ENCODE measurements at regions not wholly inside any gene's neighbourhood (a gene's known extent, or its start where the extent isn't known, plus 50 kb on each side); places are given as distances from the start of the nearest gene placed in this dataset.

GRCh38 chr2:21763501-21763900, 639.7 kb downstream of the TDRD15 start:
- H3K36me3 ChIP-seq (ENCODE audit: control insufficient read depth, insufficient read depth, low read length): no peaks in the 10 kb centered on the region
- H3K4me3 Mint-ChIP-seq (ENCODE audit: unreplicated experiment): no peak overlapping the region
- H3K9me3 ChIP-seq: no peaks in the 10 kb centered on the region
- BruUV-seq (replicated peaks): no TSS peak
- CTCF ChIA-PET: no interaction called here
- TF ChIP-seq, protein P1, sequence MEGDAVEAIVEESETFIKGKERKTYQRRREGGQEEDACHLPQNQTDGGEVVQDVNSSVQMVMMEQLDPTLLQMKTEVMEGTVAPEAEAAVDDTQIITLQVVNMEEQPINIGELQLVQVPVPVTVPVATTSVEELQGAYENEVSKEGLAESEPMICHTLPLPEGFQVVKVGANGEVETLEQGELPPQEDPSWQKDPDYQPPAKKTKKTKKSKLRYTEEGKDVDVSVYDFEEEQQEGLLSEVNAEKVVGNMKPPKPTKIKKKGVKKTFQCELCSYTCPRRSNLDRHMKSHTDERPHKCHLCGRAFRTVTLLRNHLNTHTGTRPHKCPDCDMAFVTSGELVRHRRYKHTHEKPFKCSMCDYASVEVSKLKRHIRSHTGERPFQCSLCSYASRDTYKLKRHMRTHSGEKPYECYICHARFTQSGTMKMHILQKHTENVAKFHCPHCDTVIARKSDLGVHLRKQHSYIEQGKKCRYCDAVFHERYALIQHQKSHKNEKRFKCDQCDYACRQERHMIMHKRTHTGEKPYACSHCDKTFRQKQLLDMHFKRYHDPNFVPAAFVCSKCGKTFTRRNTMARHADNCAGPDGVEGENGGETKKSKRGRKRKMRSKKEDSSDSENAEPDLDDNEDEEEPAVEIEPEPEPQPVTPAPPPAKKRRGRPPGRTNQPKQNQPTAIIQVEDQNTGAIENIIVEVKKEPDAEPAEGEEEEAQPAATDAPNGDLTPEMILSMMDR (IDR thresholded peaks at IDR 0.05; ENCODE audit: insufficient read depth in 1 of 2, low read depth in 1 of 2, low read length in 1 of 2, severe bottlenecking in 1 of 2, unreplicated experiment in 1 of 2): no peak
- POLR2A ChIA-PET: no interaction called here
- no peak overlapping the region for H3K27ac Mint-ChIP-seq (ENCODE audit: unreplicated experiment)
- no peaks in the 10 kb centered on the region for H3K36me3 Mint-ChIP-seq (ENCODE audit: insufficient read depth, unreplicated experiment)
- H3K27me3 ChIP-seq (replicated peaks; ENCODE audit: control insufficient read depth, insufficient read depth, low read length): no peaks in the 10 kb centered on the region
- intact Hi-C loops (cut with micrococcal nuclease; ENCODE audit: unreplicated experiment): no loop called here
- DNase-seq: no peak
- peaks cover 6% of the 10 kb centered on the region for H3K27me3 Mint-ChIP-seq (ENCODE audit: insufficient read depth, unreplicated experiment)
- H3K4me1 Mint-ChIP-seq (ENCODE audit: low read depth, unreplicated experiment): no peaks in the 10 kb centered on the region
- no peak overlapping the region for H3K4me3 ChIP-seq (ENCODE audit: low read depth, low read length)
- no peaks in the 10 kb centered on the region; the same call in 1 of the 2 replicates for H3K4me1 ChIP-seq
- peaks cover 18% of the 10 kb centered on the region for H3K9me3 Mint-ChIP-seq (ENCODE audit: unreplicated experiment)

DNA sequence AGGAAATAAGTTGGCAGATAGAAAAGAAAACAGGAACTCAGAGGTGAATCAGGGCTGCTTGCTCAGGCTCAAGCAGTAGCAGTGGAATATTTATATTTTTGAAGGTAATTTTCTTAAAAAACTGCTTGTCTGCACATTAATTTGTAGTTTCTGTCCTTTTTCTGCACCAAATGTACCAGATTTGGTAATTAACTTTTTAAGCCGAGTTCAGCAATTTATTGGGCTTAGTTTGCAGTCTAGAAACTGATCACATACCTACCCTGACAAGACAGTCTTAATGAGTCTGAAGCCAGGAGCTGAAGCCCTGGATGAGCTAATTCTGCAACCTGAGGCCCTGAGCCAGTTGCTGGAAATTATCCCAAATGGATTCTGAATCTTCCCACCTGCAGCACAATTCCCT, 647.0 kb downstream of the TDRD15 start:
- Mint-ChIP-seq H3K9me3 (ENCODE audit: unreplicated experiment) (no peaks in the 10 kb centered on the region), H3K36me3 (ENCODE audit: insufficient read depth, unreplicated experiment) (no peaks in the 10 kb centered on the region), H3K4me1 (ENCODE audit: low read depth, unreplicated experiment) (no peaks in the 10 kb centered on the region), H3K27ac (ENCODE audit: unreplicated experiment) (no peak overlapping the region), H3K4me3 (ENCODE audit: unreplicated experiment) (no peak overlapping the region), H3K27me3 (ENCODE audit: insufficient read depth, unreplicated experiment) (peaks cover 8% of the 10 kb centered on the region)
- no peak overlapping the region for H3K4me3 ChIP-seq (ENCODE audit: low read depth, low read length)
- TF ChIP-seq, protein P1 (IDR thresholded peaks at IDR 0.05; ENCODE audit: insufficient read depth in 1 of 2, low read depth in 1 of 2, low read length in 1 of 2, severe bottlenecking in 1 of 2, unreplicated experiment in 1 of 2): no peak
- BruUV-seq (replicated peaks): no TSS peak
- POLR2A ChIA-PET: no interaction called here
- no peaks in the 10 kb centered on the region for H3K4me1 ChIP-seq
- H3K36me3 ChIP-seq (ENCODE audit: control insufficient read depth, insufficient read depth, low read length): no peaks in the 10 kb centered on the region
- intact Hi-C loops (cut with micrococcal nuclease; ENCODE audit: unreplicated experiment): no loop called here
- H3K27me3 ChIP-seq (replicated peaks; ENCODE audit: control insufficient read depth, insufficient read depth, low read length): no peaks in the 10 kb centered on the region
- H3K9me3 ChIP-seq: no peaks in the 10 kb centered on the region
- CTCF ChIA-PET: no interaction called here
- no peak for DNase-seq

DNA sequence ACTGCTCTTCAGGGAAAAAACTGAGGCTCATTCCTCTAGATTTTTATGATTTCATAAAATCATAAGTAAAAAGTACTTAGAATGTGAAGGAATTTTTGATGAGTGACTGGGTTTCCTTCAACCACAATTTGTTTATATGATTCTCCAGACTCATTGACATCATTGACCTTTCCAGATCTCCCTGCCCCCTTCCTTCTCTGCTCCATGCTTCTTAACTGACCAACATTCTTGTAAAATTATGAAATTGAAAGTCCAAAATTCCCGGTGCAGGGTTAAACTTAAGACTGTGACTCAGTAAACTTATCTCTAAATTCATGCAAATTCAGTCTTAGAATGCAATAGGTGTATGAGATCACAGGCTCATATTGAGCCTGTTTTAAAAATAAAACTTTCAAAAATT, 648.9 kb downstream of the TDRD15 start:
- Mint-ChIP-seq H3K9me3 (ENCODE audit: unreplicated experiment) (no peaks in the 10 kb centered on the region), H3K27me3 (ENCODE audit: insufficient read depth, unreplicated experiment) (peaks cover 7% of the 10 kb centered on the region), H3K36me3 (ENCODE audit: insufficient read depth, unreplicated experiment) (no peaks in the 10 kb centered on the region), H3K4me3 (ENCODE audit: unreplicated experiment) (no peak overlapping the region), H3K27ac (ENCODE audit: unreplicated experiment) (no peak overlapping the region), H3K4me1 (ENCODE audit: low read depth, unreplicated experiment) (no peaks in the 10 kb centered on the region)
- CTCF ChIA-PET: no interaction called here
- Histone ChIP-seq H3K27me3 (replicated peaks; ENCODE audit: control insufficient read depth, insufficient read depth, low read length) (no peaks in the 10 kb centered on the region), H3K4me1 (no peaks in the 10 kb centered on the region), H3K9me3 (no peaks in the 10 kb centered on the region), H3K4me3 (ENCODE audit: low read depth, low read length) (no peak overlapping the region), H3K36me3 (ENCODE audit: control insufficient read depth, insufficient read depth, low read length) (no peaks in the 10 kb centered on the region)
- BruUV-seq (replicated peaks): no TSS peak
- no peak for DNase-seq
- POLR2A ChIA-PET: no interaction called here
- TF ChIP-seq, protein P1 (IDR thresholded peaks at IDR 0.05; ENCODE audit: insufficient read depth in 1 of 2, low read depth in 1 of 2, low read length in 1 of 2, severe bottlenecking in 1 of 2, unreplicated experiment in 1 of 2): no peak
- intact Hi-C loops (cut with micrococcal nuclease; ENCODE audit: unreplicated experiment): no loop called here

Measured in Caco-2 (cell line).